ENCODE measurements at regions not wholly inside any gene's neighbourhood (a gene's known extent, or its start where the extent isn't known, plus 50 kb on each side); places are given as distances from the start of the nearest gene placed in this dataset.
A peak's percentile ranks its signal among the peaks of the same experiment; 100 is the strongest.
"Not testable (repeated sequence)": the region's sequence is repeated elsewhere in the genome, so short reads cannot be mapped to it uniquely, and the experiment has no call there.

- no peak for DNase-seq
These were observed 177.4 kb downstream of the SQOR start for GRCh38 chr15:45812200-45812599.

GRCh38 chr15:45817578-45817977 lies 182.7 kb downstream of the SQOR start:
- DNase-seq = not testable (repeated sequence)

- DNase-seq = no peak
These were observed 186.6 kb downstream of the SQOR start for GRCh38 chr15:45821390-45821789.

- DNase-seq = not testable (repeated sequence)
These were observed 188.1 kb downstream of the SQOR start for GRCh38 chr15:45822968-45823367.

GRCh38 chr15:45827275-45827674 lies 192.4 kb downstream of the SQOR start:
- no peak for DNase-seq

GRCh38 chr15:45827766-45828165 lies 192.9 kb downstream of the SQOR start:
- no peak for DNase-seq

- no peak for DNase-seq
These were observed 194.7 kb downstream of the SQOR start for GRCh38 chr15:45829336-45830153.

GRCh38 chr15:45831787-45832186 lies 197.0 kb downstream of the SQOR start:
- DNase-seq = no peak

- DNase-seq = no peak
These were observed 199.8 kb downstream of the SQOR start for GRCh38 chr15:45834622-45835021.

GRCh38 chr15:45842151-45842550 lies 207.3 kb downstream of the SQOR start:
- DNase-seq = no peak

GRCh38 chr15:45847645-45848044 lies 212.8 kb downstream of the SQOR start:
- no peak for DNase-seq

- DNase-seq = no peak
These were observed 214.3 kb downstream of the SQOR start for GRCh38 chr15:45849136-45849535.

- DNase-seq = no peak
These were observed 219.8 kb downstream of the SQOR start for GRCh38 chr15:45854455-45855202.

GRCh38 chr15:45855210-45855906 lies 220.5 kb downstream of the SQOR start:
- DNase-seq = peak; percentile 41

- DNase-seq = no peak
These were observed 221.2 kb downstream of the SQOR start for GRCh38 chr15:45855907-45856579.

- no peak for DNase-seq
These were observed 222.5 kb downstream of the SQOR start for GRCh38 chr15:45857291-45857690.

GRCh38 chr15:45858491-45858890 lies 223.7 kb downstream of the SQOR start:
- no peak for DNase-seq

- DNase-seq = no peak
These were observed 227.2 kb downstream of the SQOR start for GRCh38 chr15:45862034-45862433.

- no peak for DNase-seq
These were observed 229.2 kb downstream of the SQOR start for GRCh38 chr15:45863881-45864580.

GRCh38 chr15:45866616-45867015 lies 231.8 kb downstream of the SQOR start:
- no peak for DNase-seq

GRCh38 chr15:45867281-45867680 lies 232.5 kb downstream of the SQOR start:
- DNase-seq = no peak

- DNase-seq = no peak
These were observed 233.4 kb downstream of the SQOR start for GRCh38 chr15:45868109-45868691.
